HG03378 (cell line): ENCODE measurements at regions not wholly inside any gene's neighbourhood (a gene's known extent, or its start where the extent isn't known, plus 50 kb on each side); places are given as distances from the start of the nearest gene placed in this dataset.
A peak's percentile ranks its signal among the peaks of the same experiment; 100 is the strongest.

Experiments
- ATAC-seq: cut with Tn5 transposase; IDR thresholded peaks from one replicate; pipeline ENCODE4 v1.9.1; 2021; ENCODE audit warnings: mild to moderate bottlenecking, moderate library complexity; ENCODE audit not compliant: unreplicated experiment

GRCh38 chr14:58942516-58942915, 246.0 kb upstream of the DAAM1 start:
- no peak for ATAC-seq

- no peak for ATAC-seq
These were observed 244.0 kb upstream of the DAAM1 start for GRCh38 chr14:58944343-58944967.

GRCh38 chr14:58944968-58945356, 243.5 kb upstream of the DAAM1 start:
- ATAC-seq, result no peak

- ATAC-seq, result no peak
These were observed 242.0 kb upstream of the DAAM1 start for GRCh38 chr14:58946431-58946830.

- ATAC-seq, result no peak
These were observed 241.3 kb upstream of the DAAM1 start for GRCh38 chr14:58947156-58947555.

GRCh38 chr14:58947814-58948445, 240.5 kb upstream of the DAAM1 start:
- ATAC-seq, result no peak

GRCh38 chr14:58950555-58950954, 237.9 kb upstream of the DAAM1 start:
- ATAC-seq, result no peak

- no peak for ATAC-seq
These were observed 237.3 kb upstream of the DAAM1 start for GRCh38 chr14:58951143-58951542.

- peak; percentile 45 for ATAC-seq
These were observed 234.4 kb upstream of the DAAM1 start for GRCh38 chr14:58954052-58954451.

- peak; percentile 53 for ATAC-seq
These were observed 233.3 kb upstream of the DAAM1 start for GRCh38 chr14:58954901-58955861.

GRCh38 chr14:58961045-58961731, 227.3 kb upstream of the DAAM1 start:
- no peak for ATAC-seq

- ATAC-seq, result no peak
These were observed 224.4 kb upstream of the DAAM1 start for GRCh38 chr14:58963873-58964597.

- ATAC-seq, result no peak
These were observed 223.9 kb upstream of the DAAM1 start for GRCh38 chr14:58964598-58964928.

GRCh38 chr14:58965601-58966000, 222.9 kb upstream of the DAAM1 start:
- ATAC-seq, result no peak

GRCh38 chr14:58966997-58967396, 221.5 kb upstream of the DAAM1 start:
- ATAC-seq, result no peak

- peak; percentile 55 for ATAC-seq
These were observed 218.3 kb upstream of the DAAM1 start for GRCh38 chr14:58969951-58970751.

GRCh38 chr14:58972233-58973017, 216.0 kb upstream of the DAAM1 start:
- ATAC-seq, result no peak

- ATAC-seq, result no peak
These were observed 211.1 kb upstream of the DAAM1 start for GRCh38 chr14:58977366-58977765.

GRCh38 chr14:58978343-58978742, 210.1 kb upstream of the DAAM1 start:
- ATAC-seq, result no peak
